GM19467 (cell line): ENCODE measurements at regions not wholly inside any gene's neighbourhood (a gene's known extent, or its start where the extent isn't known, plus 50 kb on each side); places are given as distances from the start of the nearest gene placed in this dataset.
"Not testable (repeated sequence)": the region's sequence is repeated elsewhere in the genome, so short reads cannot be mapped to it uniquely, and the experiment has no call there.

ENCODE experiments used
- ATAC-seq: cut with Tn5 transposase; IDR thresholded peaks from one replicate; pipeline ENCODE4 v1.9.1; 2021; ENCODE audit warnings: mild to moderate bottlenecking, moderate library complexity; ENCODE audit not compliant: unreplicated experiment

- no peak for ATAC-seq
Observed at GRCh38 chr22:33971561-33971961, 51.3 kb upstream of the LARGE1 start.

- no peak for ATAC-seq
Observed at GRCh38 chr22:33975841-33976240, 55.6 kb upstream of the LARGE1 start.

- ATAC-seq, result no peak
Observed at GRCh38 chr22:33983558-33983957, 63.3 kb upstream of the LARGE1 start.

- ATAC-seq, result no peak
Observed at GRCh38 chr22:33984211-33984610, 63.9 kb upstream of the LARGE1 start.

- ATAC-seq, result no peak
Observed at GRCh38 chr22:33984656-33985285, 64.5 kb upstream of the LARGE1 start.

GRCh38 chr22:33985506-33985905 is 65.2 kb upstream of the LARGE1 start:
- ATAC-seq, result no peak

- ATAC-seq, result no peak
Observed at GRCh38 chr22:33986167-33986771, 66.0 kb upstream of the LARGE1 start.

GRCh38 chr22:33986954-33987353 is 66.7 kb upstream of the LARGE1 start:
- ATAC-seq, result no peak

- ATAC-seq, result not testable (repeated sequence)
Observed at GRCh38 chr22:33989263-33989662, 69.0 kb upstream of the LARGE1 start.

- ATAC-seq, result no peak
Observed at GRCh38 chr22:33991620-33992019, 71.3 kb upstream of the LARGE1 start.

- no peak for ATAC-seq
Observed at GRCh38 chr22:33996824-33997223, 76.5 kb upstream of the LARGE1 start.

- ATAC-seq, result no peak
Observed at GRCh38 chr22:34000879-34001526, 80.7 kb upstream of the LARGE1 start.

GRCh38 chr22:34001701-34002466 is 81.6 kb upstream of the LARGE1 start:
- no peak for ATAC-seq

- no peak for ATAC-seq
Observed at GRCh38 chr22:34004058-34004457, 83.8 kb upstream of the LARGE1 start.

GRCh38 chr22:34010259-34010658 is 90.0 kb upstream of the LARGE1 start:
- ATAC-seq, result no peak

GRCh38 chr22:34015642-34016041 is 95.4 kb upstream of the LARGE1 start:
- no peak for ATAC-seq

GRCh38 chr22:34017205-34017604 is 96.9 kb upstream of the LARGE1 start:
- ATAC-seq, result no peak

GRCh38 chr22:34019190-34019845 is 99.0 kb upstream of the LARGE1 start:
- no peak for ATAC-seq

GRCh38 chr22:34035209-34035608 is 114.9 kb upstream of the LARGE1 start:
- ATAC-seq, result no peak

GRCh38 chr22:34036931-34037330 is 116.7 kb upstream of the LARGE1 start:
- no peak for ATAC-seq
